ENCODE measurements at regions not wholly inside any gene's neighbourhood (a gene's known extent, or its start where the extent isn't known, plus 50 kb on each side); places are given as distances from the start of the nearest gene placed in this dataset.

GRCh38 chr6:19059102-19059501 lies 672.0 kb downstream of the RNF144B start:
- Histone ChIP-seq H3K4me1 (ENCODE audit: control insufficient read depth, insufficient read depth, low read length, unreplicated experiment) (no peaks in the 10 kb centered on the region), H3K36me3 (ENCODE audit: insufficient read depth, low read length) (no peaks in the 10 kb centered on the region), H3K79me2 (ENCODE audit: control insufficient read depth, insufficient read depth, low read length, unreplicated experiment) (no peaks in the 10 kb centered on the region), H3K4me3 (ENCODE audit: low read depth, low read length) (no peak overlapping the region), H3K27ac (ENCODE audit: low read depth, low read length) (no peak overlapping the region), H3K27me3 (ENCODE audit: insufficient read depth, low read length) (no peaks in the 10 kb centered on the region), H2AFZ (ENCODE audit: low read length, unreplicated experiment) (no peak overlapping the region)

- H3K79me2 ChIP-seq (ENCODE audit: control insufficient read depth, insufficient read depth, low read length, unreplicated experiment) = no peaks in the 10 kb centered on the region
- no peak overlapping the region for H3K4me3 ChIP-seq (ENCODE audit: low read depth, low read length)
- H3K36me3 ChIP-seq (ENCODE audit: insufficient read depth, low read length) = no peaks in the 10 kb centered on the region
- no peaks in the 10 kb centered on the region for H3K27me3 ChIP-seq (ENCODE audit: insufficient read depth, low read length)
- H2AFZ ChIP-seq (ENCODE audit: low read length, unreplicated experiment) = no peak overlapping the region
- H3K4me1 ChIP-seq (ENCODE audit: control insufficient read depth, insufficient read depth, low read length, unreplicated experiment) = no peaks in the 10 kb centered on the region
- no peak overlapping the region for H3K27ac ChIP-seq (ENCODE audit: low read depth, low read length)
These were observed 680.0 kb downstream of the RNF144B start for GRCh38 chr6:19067165-19067564.

- no peak overlapping the region for H3K4me3 ChIP-seq (ENCODE audit: low read depth, low read length)
- no peaks in the 10 kb centered on the region for H3K4me1 ChIP-seq (ENCODE audit: control insufficient read depth, insufficient read depth, low read length, unreplicated experiment)
- H3K36me3 ChIP-seq (ENCODE audit: insufficient read depth, low read length) = no peaks in the 10 kb centered on the region
- no peak overlapping the region for H2AFZ ChIP-seq (ENCODE audit: low read length, unreplicated experiment)
- no peaks in the 10 kb centered on the region for H3K27me3 ChIP-seq (ENCODE audit: insufficient read depth, low read length)
- H3K79me2 ChIP-seq (ENCODE audit: control insufficient read depth, insufficient read depth, low read length, unreplicated experiment) = no peaks in the 10 kb centered on the region
- no peak overlapping the region for H3K27ac ChIP-seq (ENCODE audit: low read depth, low read length)
These were observed 683.4 kb downstream of the RNF144B start for GRCh38 chr6:19070520-19070919.

GRCh38 chr6:19083801-19084200 lies 696.7 kb downstream of the RNF144B start:
- H3K27ac ChIP-seq (ENCODE audit: low read depth, low read length) = no peak overlapping the region
- H3K79me2 ChIP-seq (ENCODE audit: control insufficient read depth, insufficient read depth, low read length, unreplicated experiment) = no peaks in the 10 kb centered on the region
- H3K4me3 ChIP-seq (ENCODE audit: low read depth, low read length) = no peak overlapping the region
- no peak overlapping the region for H2AFZ ChIP-seq (ENCODE audit: low read length, unreplicated experiment)
- H3K27me3 ChIP-seq (ENCODE audit: insufficient read depth, low read length) = no peaks in the 10 kb centered on the region
- no peaks in the 10 kb centered on the region for H3K36me3 ChIP-seq (ENCODE audit: insufficient read depth, low read length)
- no peaks in the 10 kb centered on the region for H3K4me1 ChIP-seq (ENCODE audit: control insufficient read depth, insufficient read depth, low read length, unreplicated experiment)

- H3K79me2 ChIP-seq (ENCODE audit: control insufficient read depth, insufficient read depth, low read length, unreplicated experiment) = no peaks in the 10 kb centered on the region
- no peaks in the 10 kb centered on the region for H3K27me3 ChIP-seq (ENCODE audit: insufficient read depth, low read length)
- no peak overlapping the region for H3K4me3 ChIP-seq (ENCODE audit: low read depth, low read length)
- H3K36me3 ChIP-seq (ENCODE audit: insufficient read depth, low read length) = no peaks in the 10 kb centered on the region
- H3K27ac ChIP-seq (ENCODE audit: low read depth, low read length) = no peak overlapping the region
- H2AFZ ChIP-seq (ENCODE audit: low read length, unreplicated experiment) = no peak overlapping the region
- no peaks in the 10 kb centered on the region for H3K4me1 ChIP-seq (ENCODE audit: control insufficient read depth, insufficient read depth, low read length, unreplicated experiment)
These were observed 699.3 kb downstream of the RNF144B start for GRCh38 chr6:19086480-19086879.

GRCh38 chr6:19087296-19087695 lies 700.1 kb downstream of the RNF144B start:
- no peaks in the 10 kb centered on the region for H3K27me3 ChIP-seq (ENCODE audit: insufficient read depth, low read length)
- no peaks in the 10 kb centered on the region for H3K79me2 ChIP-seq (ENCODE audit: control insufficient read depth, insufficient read depth, low read length, unreplicated experiment)
- no peaks in the 10 kb centered on the region for H3K36me3 ChIP-seq (ENCODE audit: insufficient read depth, low read length)
- H3K4me3 ChIP-seq (ENCODE audit: low read depth, low read length) = no peak overlapping the region
- no peaks in the 10 kb centered on the region for H3K4me1 ChIP-seq (ENCODE audit: control insufficient read depth, insufficient read depth, low read length, unreplicated experiment)
- no peak overlapping the region for H3K27ac ChIP-seq (ENCODE audit: low read depth, low read length)
- H2AFZ ChIP-seq (ENCODE audit: low read length, unreplicated experiment) = no peak overlapping the region

- Histone ChIP-seq H3K4me1 (ENCODE audit: control insufficient read depth, insufficient read depth, low read length, unreplicated experiment) (no peaks in the 10 kb centered on the region), H3K4me3 (ENCODE audit: low read depth, low read length) (no peak overlapping the region), H3K36me3 (ENCODE audit: insufficient read depth, low read length) (no peaks in the 10 kb centered on the region), H3K27me3 (ENCODE audit: insufficient read depth, low read length) (no peaks in the 10 kb centered on the region), H3K27ac (ENCODE audit: low read depth, low read length) (no peak overlapping the region), H2AFZ (ENCODE audit: low read length, unreplicated experiment) (no peak overlapping the region), H3K79me2 (ENCODE audit: control insufficient read depth, insufficient read depth, low read length, unreplicated experiment) (no peaks in the 10 kb centered on the region)
These were observed 700.7 kb downstream of the RNF144B start for GRCh38 chr6:19087897-19088296.

- no peaks in the 10 kb centered on the region for H3K4me1 ChIP-seq (ENCODE audit: control insufficient read depth, insufficient read depth, low read length, unreplicated experiment)
- no peak overlapping the region for H3K27ac ChIP-seq (ENCODE audit: low read depth, low read length)
- H3K4me3 ChIP-seq (ENCODE audit: low read depth, low read length) = no peak overlapping the region
- H3K79me2 ChIP-seq (ENCODE audit: control insufficient read depth, insufficient read depth, low read length, unreplicated experiment) = no peaks in the 10 kb centered on the region
- no peaks in the 10 kb centered on the region for H3K27me3 ChIP-seq (ENCODE audit: insufficient read depth, low read length)
- H3K36me3 ChIP-seq (ENCODE audit: insufficient read depth, low read length) = no peaks in the 10 kb centered on the region
- no peak overlapping the region for H2AFZ ChIP-seq (ENCODE audit: low read length, unreplicated experiment)
These were observed 713.6 kb downstream of the RNF144B start for GRCh38 chr6:19100752-19101151.

- H3K36me3 ChIP-seq (ENCODE audit: insufficient read depth, low read length) = no peaks in the 10 kb centered on the region
- H3K27ac ChIP-seq (ENCODE audit: low read depth, low read length) = no peak overlapping the region
- H3K79me2 ChIP-seq (ENCODE audit: control insufficient read depth, insufficient read depth, low read length, unreplicated experiment) = no peaks in the 10 kb centered on the region
- no peak overlapping the region for H3K4me3 ChIP-seq (ENCODE audit: low read depth, low read length)
- no peaks in the 10 kb centered on the region for H3K27me3 ChIP-seq (ENCODE audit: insufficient read depth, low read length)
- H2AFZ ChIP-seq (ENCODE audit: low read length, unreplicated experiment) = no peak overlapping the region
- H3K4me1 ChIP-seq (ENCODE audit: control insufficient read depth, insufficient read depth, low read length, unreplicated experiment) = no peaks in the 10 kb centered on the region
These were observed 715.8 kb downstream of the RNF144B start for GRCh38 chr6:19102936-19103335.

GRCh38 chr6:19107468-19107867 lies 720.3 kb downstream of the RNF144B start:
- Histone ChIP-seq H2AFZ (ENCODE audit: low read length, unreplicated experiment) (no peak overlapping the region), H3K4me3 (ENCODE audit: low read depth, low read length) (no peak overlapping the region), H3K79me2 (ENCODE audit: control insufficient read depth, insufficient read depth, low read length, unreplicated experiment) (no peaks in the 10 kb centered on the region), H3K27me3 (ENCODE audit: insufficient read depth, low read length) (no peaks in the 10 kb centered on the region), H3K36me3 (ENCODE audit: insufficient read depth, low read length) (no peaks in the 10 kb centered on the region), H3K4me1 (ENCODE audit: control insufficient read depth, insufficient read depth, low read length, unreplicated experiment) (no peaks in the 10 kb centered on the region), H3K27ac (ENCODE audit: low read depth, low read length) (no peak overlapping the region)

- H3K36me3 ChIP-seq (ENCODE audit: insufficient read depth, low read length) = no peaks in the 10 kb centered on the region
- no peak overlapping the region for H3K4me3 ChIP-seq (ENCODE audit: low read depth, low read length)
- no peaks in the 10 kb centered on the region for H3K4me1 ChIP-seq (ENCODE audit: control insufficient read depth, insufficient read depth, low read length, unreplicated experiment)
- no peaks in the 10 kb centered on the region for H3K79me2 ChIP-seq (ENCODE audit: control insufficient read depth, insufficient read depth, low read length, unreplicated experiment)
- no peak overlapping the region for H2AFZ ChIP-seq (ENCODE audit: low read length, unreplicated experiment)
- no peaks in the 10 kb centered on the region for H3K27me3 ChIP-seq (ENCODE audit: insufficient read depth, low read length)
- no peak overlapping the region for H3K27ac ChIP-seq (ENCODE audit: low read depth, low read length)
These were observed 715.6 kb upstream of the ID4 start for GRCh38 chr6:19121521-19121920.
